Glutamatergic neuron (in vitro differentiated cells): ENCODE measurements at regions not wholly inside any gene's neighbourhood (a gene's known extent, or its start where the extent isn't known, plus 50 kb on each side); places are given as distances from the start of the nearest gene placed in this dataset.

Source experiments
- DNase-seq: peaks from one replicate; pipeline ENCODE4 v3.0.0; 2022
- H3K27ac Mint-ChIP-seq: one replicate; pipeline ENCODE4 v1.8.0; 2020; ENCODE audit warnings: mild to moderate bottlenecking, mixed read lengths, inconsistent platforms; ENCODE audit not compliant: unreplicated experiment
- H3K27me3 Mint-ChIP-seq: one replicate; pipeline ENCODE4 v1.8.0; 2020; ENCODE audit warnings: mild to moderate bottlenecking, moderate library complexity, mixed read lengths, inconsistent platforms; ENCODE audit not compliant: unreplicated experiment
- H3K36me3 Mint-ChIP-seq: one replicate; pipeline ENCODE4 v1.8.0; 2020; ENCODE audit warnings: mild to moderate bottlenecking, mixed read lengths, inconsistent platforms; ENCODE audit not compliant: unreplicated experiment
- H3K4me1 Mint-ChIP-seq: one replicate; pipeline ENCODE4 v1.8.0; 2020; ENCODE audit warnings: mild to moderate bottlenecking, low read depth, mixed read lengths, inconsistent platforms; ENCODE audit not compliant: unreplicated experiment
- H3K4me3 Mint-ChIP-seq: one replicate; pipeline ENCODE4 v1.8.0; 2020; ENCODE audit warnings: mild to moderate bottlenecking, mixed read lengths, inconsistent platforms; ENCODE audit not compliant: unreplicated experiment
- H3K9me3 Mint-ChIP-seq: one replicate; pipeline ENCODE4 v1.8.0; 2020; ENCODE audit warnings: mild to moderate bottlenecking, moderate library complexity, mixed read lengths, inconsistent platforms; ENCODE audit not compliant: unreplicated experiment
- TF ChIP-seq, protein P1 (sequence below): fragments of 200-600 bp; sonication (generic); IDR thresholded peaks from one replicate; pipeline ENCODE4 v1.5.0; 2021; ENCODE audit not compliant: partially characterized antibody, unreplicated experiment

GRCh38 chr6:68313911-68314310, 321.2 kb upstream of the ADGRB3 start:
- DNase-seq: no peak
- Mint-ChIP-seq H3K27ac (no peak overlapping the region), H3K27me3 (no peaks in the 10 kb centered on the region), H3K4me1 (no peaks in the 10 kb centered on the region), H3K9me3 (no peaks in the 10 kb centered on the region), H3K4me3 (no peak overlapping the region), H3K36me3 (no peaks in the 10 kb centered on the region)
- TF ChIP-seq, protein P1, sequence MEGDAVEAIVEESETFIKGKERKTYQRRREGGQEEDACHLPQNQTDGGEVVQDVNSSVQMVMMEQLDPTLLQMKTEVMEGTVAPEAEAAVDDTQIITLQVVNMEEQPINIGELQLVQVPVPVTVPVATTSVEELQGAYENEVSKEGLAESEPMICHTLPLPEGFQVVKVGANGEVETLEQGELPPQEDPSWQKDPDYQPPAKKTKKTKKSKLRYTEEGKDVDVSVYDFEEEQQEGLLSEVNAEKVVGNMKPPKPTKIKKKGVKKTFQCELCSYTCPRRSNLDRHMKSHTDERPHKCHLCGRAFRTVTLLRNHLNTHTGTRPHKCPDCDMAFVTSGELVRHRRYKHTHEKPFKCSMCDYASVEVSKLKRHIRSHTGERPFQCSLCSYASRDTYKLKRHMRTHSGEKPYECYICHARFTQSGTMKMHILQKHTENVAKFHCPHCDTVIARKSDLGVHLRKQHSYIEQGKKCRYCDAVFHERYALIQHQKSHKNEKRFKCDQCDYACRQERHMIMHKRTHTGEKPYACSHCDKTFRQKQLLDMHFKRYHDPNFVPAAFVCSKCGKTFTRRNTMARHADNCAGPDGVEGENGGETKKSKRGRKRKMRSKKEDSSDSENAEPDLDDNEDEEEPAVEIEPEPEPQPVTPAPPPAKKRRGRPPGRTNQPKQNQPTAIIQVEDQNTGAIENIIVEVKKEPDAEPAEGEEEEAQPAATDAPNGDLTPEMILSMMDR: no peak

DNA sequence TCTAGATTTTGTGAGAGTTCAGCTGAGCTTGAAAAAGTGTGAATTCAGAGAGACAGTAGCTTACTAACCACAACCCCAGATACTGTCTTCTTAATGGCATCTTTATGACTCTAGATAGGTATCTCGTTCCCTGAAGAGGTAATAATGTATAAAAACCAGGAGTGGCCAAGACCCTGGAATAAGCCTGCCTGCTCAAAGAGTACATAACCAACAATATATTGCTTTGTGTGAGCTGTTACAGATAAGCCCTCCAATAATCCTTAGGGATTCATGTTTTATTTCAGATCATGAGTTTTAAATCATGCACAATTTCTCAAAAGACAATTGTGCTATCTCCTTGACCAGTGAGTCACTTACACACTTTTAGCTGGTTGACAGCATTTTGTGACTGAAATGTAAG, 327.8 kb upstream of the ADGRB3 start:
- DNase-seq: no peak
- Mint-ChIP-seq H3K4me1 (no peaks in the 10 kb centered on the region), H3K36me3 (no peaks in the 10 kb centered on the region), H3K9me3 (peaks cover 2% of the 10 kb centered on the region), H3K27ac (no peak overlapping the region), H3K27me3 (peaks cover 3% of the 10 kb centered on the region), H3K4me3 (no peak overlapping the region)
- TF ChIP-seq, protein P1: no peak

DNA sequence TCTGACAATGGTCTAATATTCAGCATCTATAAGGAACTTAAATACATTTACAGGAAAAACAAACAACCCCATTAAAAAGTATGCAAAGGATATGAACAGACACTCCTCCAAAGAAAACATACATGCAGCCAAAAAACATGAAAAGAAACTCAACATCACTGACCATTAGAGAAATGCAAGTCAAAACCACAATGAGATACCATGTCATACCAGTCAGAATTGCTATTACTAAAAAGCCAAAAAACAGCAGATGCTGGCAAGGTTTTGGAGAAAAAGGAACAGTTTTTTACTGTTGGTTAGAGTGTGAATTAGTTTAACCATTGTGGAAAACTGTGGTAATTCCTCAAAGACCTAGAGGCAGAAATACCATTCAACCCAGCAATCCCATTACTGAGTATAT, 339.0 kb upstream of the ADGRB3 start:
- Mint-ChIP-seq H3K9me3 (peaks cover 1% of the 10 kb centered on the region), H3K27ac (no peak overlapping the region), H3K27me3 (no peaks in the 10 kb centered on the region), H3K4me1 (no peaks in the 10 kb centered on the region), H3K36me3 (no peaks in the 10 kb centered on the region), H3K4me3 (no peak overlapping the region)
- DNase-seq: no peak
- TF ChIP-seq, protein P1: no peak

GRCh38 chr6:68282646-68283045, 352.4 kb upstream of the ADGRB3 start:
- no peak for DNase-seq
- peaks cover 1% of the 10 kb centered on the region for H3K9me3 Mint-ChIP-seq

GRCh38 chr6:68279793-68280557, 355.1 kb upstream of the ADGRB3 start:
- no peak overlapping the region for H3K27ac Mint-ChIP-seq
- TF ChIP-seq, protein P1: no peak

More at GRCh38 chr6:68282646-68283045, 352.4 kb upstream of the ADGRB3 start:
- Mint-ChIP-seq H3K4me3 (no peak overlapping the region), H3K4me1 (no peaks in the 10 kb centered on the region), H3K27me3 (no peaks in the 10 kb centered on the region), H3K36me3 (peaks cover 8% of the 10 kb centered on the region), H3K27ac (no peak overlapping the region)
- TF ChIP-seq, protein P1: no peak

More at GRCh38 chr6:68279793-68280557, 355.1 kb upstream of the ADGRB3 start:
- H3K9me3 Mint-ChIP-seq: no peaks in the 10 kb centered on the region
- no peaks in the 10 kb centered on the region for H3K4me1 Mint-ChIP-seq
- peaks cover 6% of the 10 kb centered on the region for H3K36me3 Mint-ChIP-seq
- no peak for DNase-seq
- no peaks in the 10 kb centered on the region for H3K27me3 Mint-ChIP-seq
- H3K4me3 Mint-ChIP-seq: no peak overlapping the region
